GM23338 (cell line): ENCODE measurements at regions not wholly inside any gene's neighbourhood (a gene's known extent, or its start where the extent isn't known, plus 50 kb on each side); places are given as distances from the start of the nearest gene placed in this dataset.

Experiments used
- ATAC-seq: fragments of 200-7000 bp; cut with Tn5 transposase; 3 replicates; pipeline ENCODE4 v1.9.1; 2020
- DNase-seq: peaks from one replicate; pipeline ENCODE4 v3.0.0-alpha.2; 2015; ENCODE audit warnings: low spot score
- H2AFZ ChIP-seq: fragments of 200-600 bp; sonication (generic); 2 replicates; pipeline ENCODE4 v1.8.0; 2016; ENCODE audit warnings: antibody characterized with exemption, mild to moderate bottlenecking, moderate library complexity
- H3F3A ChIP-seq: fragments of 200-600 bp; sonication (generic); replicated peaks from 2 replicates; pipeline ENCODE4 v1.8.0; 2017; ENCODE audit warnings: antibody characterized with exemption, mixed run types, low read depth
- H3K27ac ChIP-seq: fragments of 200-600 bp; sonication (generic); 2 replicates; pipeline ENCODE4 v1.6.1; 2016; ENCODE audit warnings: low read depth
- H3K27me3 ChIP-seq: fragments of 200-600 bp; sonication (generic); 2 replicates; pipeline ENCODE4 v1.8.0; 2016; ENCODE audit warnings: mild to moderate bottlenecking, mixed run types, moderate library complexity; ENCODE audit not compliant: insufficient read depth
- H3K36me3 ChIP-seq: fragments of 200-600 bp; sonication (generic); 2 replicates; pipeline ENCODE4 v1.8.0; 2016; ENCODE audit warnings: mild to moderate bottlenecking; ENCODE audit not compliant: insufficient read depth
- H3K4me1 ChIP-seq: fragments of 200-600 bp; sonication (generic); 2 replicates; pipeline ENCODE4 v1.8.0; 2016; ENCODE audit warnings: mild to moderate bottlenecking, moderate library complexity; ENCODE audit not compliant: insufficient read depth
- H3K4me2 ChIP-seq: fragments of 200-600 bp; sonication (generic); 2 replicates; pipeline ENCODE4 v1.7.1; 2017; ENCODE audit warnings: mixed run types
- H3K4me3 ChIP-seq: fragments of 200-600 bp; sonication (generic); 2 replicates; pipeline ENCODE4 v1.6.1; 2016; ENCODE audit warnings: mixed run types
- H3K79me2 ChIP-seq: fragments of 200-600 bp; sonication (generic); replicated peaks from 2 replicates; pipeline ENCODE4 v1.8.0; 2017; ENCODE audit warnings: mild to moderate bottlenecking; ENCODE audit not compliant: insufficient read depth
- H3K9me2 ChIP-seq: fragments of 200-600 bp; sonication (generic); 2 replicates; pipeline ENCODE4 v1.8.0; 2017; ENCODE audit not compliant: insufficient read depth
- H4K20me1 ChIP-seq: fragments of 200-600 bp; sonication (generic); replicated peaks from 2 replicates; pipeline ENCODE4 v1.8.0; 2017; ENCODE audit warnings: mild to moderate bottlenecking; ENCODE audit not compliant: insufficient read depth
- H3K27ac Mint-ChIP-seq: 2 replicates; pipeline ENCODE4 v1.8.0; 2020; ENCODE audit warnings: inconsistent platforms, mild to moderate bottlenecking, moderate library complexity, mixed read lengths
- H3K27me3 Mint-ChIP-seq: 3 replicates; pipeline ENCODE4 v1.8.0; 2022; ENCODE audit warnings: low read depth, mild to moderate bottlenecking, moderate library complexity, mixed read lengths, inconsistent platforms; ENCODE audit not compliant: insufficient read depth, poor library complexity
- H3K36me3 Mint-ChIP-seq: 3 replicates; pipeline ENCODE4 v1.8.0; 2021; ENCODE audit warnings: low read depth, mild to moderate bottlenecking, inconsistent platforms, moderate library complexity, mixed read lengths
- H3K4me1 Mint-ChIP-seq: 3 replicates; pipeline ENCODE4 v1.8.0; 2020; ENCODE audit warnings: mild to moderate bottlenecking, inconsistent platforms, mixed read lengths
- H3K4me3 Mint-ChIP-seq: 3 replicates; pipeline ENCODE4 v1.8.0; 2021; ENCODE audit warnings: moderate library complexity, mild to moderate bottlenecking, inconsistent platforms, mixed read lengths
- H3K9me3 Mint-ChIP-seq: 3 replicates; pipeline ENCODE4 v1.8.0; 2020; ENCODE audit warnings: moderate library complexity, mild to moderate bottlenecking, inconsistent platforms, mixed read lengths
- CTCF ChIP-seq, 2 experiments: fragments of 200-600 bp in 1 of 2; sonication (generic) in 1 of 2; conservative IDR thresholded peaks; 2 replicates each; pipeline versions ENCODE4 v1.5.1 to v1.6.1; 2016 to 2017; ENCODE audit warnings: antibody characterized with exemption in 2 of 2, low read depth in 2 of 2, mild to moderate bottlenecking in 2 of 2, moderate library complexity in 1 of 2
- EZH2 ChIP-seq: fragments of 200-600 bp; sonication (generic); IDR thresholded peaks from one replicate; pipeline ENCODE4 v1.8.0; 2017; ENCODE audit warnings: antibody characterized with exemption, mild to moderate bottlenecking, low read depth; ENCODE audit not compliant: unreplicated experiment
- JUNB ChIP-seq: IDR thresholded peaks from one replicate; pipeline ENCODE4 v1.6.1; 2016; ENCODE audit warnings: antibody characterized with exemption; ENCODE audit not compliant: unreplicated experiment
- NANOG ChIP-seq: IDR thresholded peaks from 2 replicates; pipeline ENCODE4 v1.6.1; 2016; ENCODE audit warnings: antibody characterized with exemption, borderline replicate concordance
- POLR2AphosphoS5 ChIP-seq: IDR thresholded peaks from 2 replicates; pipeline ENCODE4 v1.6.1; 2016; ENCODE audit warnings: antibody characterized with exemption, low read depth
- ZNF114 ChIP-seq: fragments of 250-450 bp; sonication (Bioruptor Pico); IDR thresholded peaks from 2 replicates; pipeline ENCODE4 v1.5.0; 2020; ENCODE audit warnings: mild to moderate bottlenecking, moderate library complexity
- ZNF462 ChIP-seq: fragments of 250-450 bp; sonication (Bioruptor Pico); IDR thresholded peaks from 2 replicates; pipeline ENCODE4 v1.5.0; 2020; ENCODE audit warnings: mild to moderate bottlenecking, moderate library complexity

- no peak for TF ChIP-seq ZNF114
- TF ChIP-seq POLR2AphosphoS5, result no peak
- no peak for TF ChIP-seq NANOG
- TF ChIP-seq CTCF (conservative IDR thresholded peaks at IDR 0.05; ENCODE audit: low read depth in 2 of 2), result no peak
Measured at GRCh38 chr2:220451438-220451837, 824.0 kb downstream of the SLC4A3 start (continued).

- Histone ChIP-seq H3K79me2 (no peaks in the 10 kb centered on the region), H3K4me1 (no peaks in the 10 kb centered on the region), H3K27ac (no peak overlapping the region), H4K20me1 (no peaks in the 10 kb centered on the region), H3F3A (no peaks in the 10 kb centered on the region), H3K9me2 (peaks cover 15% of the 10 kb centered on the region; the same call in 1 of the 2 replicates), H3K36me3 (no peaks in the 10 kb centered on the region), H2AFZ (no peak overlapping the region), H3K4me2 (no peak overlapping the region), H3K4me3 (no peak overlapping the region), H3K27me3 (no peaks in the 10 kb centered on the region)
- Mint-ChIP-seq H3K27ac (no peak overlapping the region), H3K4me3 (no peak overlapping the region), H3K36me3 (no peaks in the 10 kb centered on the region), H3K27me3 (no peaks in the 10 kb centered on the region), H3K9me3 (no peaks in the 10 kb centered on the region; the same call in 2 of the 3 replicates), H3K4me1 (no peaks in the 10 kb centered on the region; the same call in 2 of the 3 replicates)
- no peak for TF ChIP-seq ZNF462
- TF ChIP-seq EZH2, result no peak
- TF ChIP-seq JUNB, result no peak
- DNase-seq, result no peak
- no peak for ATAC-seq
Measured at GRCh38 chr2:220452561-220452960, 825.1 kb downstream of the SLC4A3 start.
